HepG2 (cell line): ENCODE measurements at regions not wholly inside any gene's neighbourhood (a gene's known extent, or its start where the extent isn't known, plus 50 kb on each side); places are given as distances from the start of the nearest gene placed in this dataset.

Experiments
- ATAC-seq: fragments of 200-7000 bp; cut with Tn5 transposase; 3 replicates; pipeline ENCODE4 v1.9.1; 2020; ENCODE audit warnings: mild to moderate bottlenecking, moderate library complexity
- BruUV-seq: library from RNA; stranded (reverse); fragments of 400-500 nt; replicated peaks from 2 replicates; lab custom pipeline; 2021; lab: Mats Ljungman, UMichigan
- CTCF ChIA-PET: fragments of 300-600 bp; formaldehyde crosslinking; extraction: SDS; loops from one replicate; lab custom pipeline; 2021; ENCODE audit warnings: low total read pairs, inconsistent platforms, low intra/inter-chr PET ratio; lab: Yijun Ruan, JAX
- POLR2A ChIA-PET: fragments of 350-600 bp; sonication (Branson Sonifier 250); formaldehyde crosslinking; loops from one replicate; lab custom pipeline; 2020; ENCODE audit warnings: antibody characterized with exemption, inconsistent platforms; lab: Yijun Ruan, JAX
- DNase-seq: peaks from one replicate; pipeline ENCODE4 v3.0.0-alpha.2; 2015; ENCODE audit warnings: low spot score
- FAIRE-seq: peaks from 3 replicates; lab custom pipeline; 2011; peaks lifted over from hg19 to GRCh38; lab: Jason Lieb, UNC
- H2AFZ ChIP-seq: one replicate; pipeline ENCODE4 v1.6.1; 2011; ENCODE audit warnings: low read length, inconsistent platforms
- H3K27ac ChIP-seq: fragments of 300-600 bp; 3 replicates; pipeline ENCODE4 v1.8.0; 2011; ENCODE audit warnings: mixed run types, mild to moderate bottlenecking, mixed read lengths, low read length, inconsistent platforms; ENCODE audit not compliant: insufficient read depth; ENCODE audit errors: extremely low read length
- H3K27me3 ChIP-seq, 2 experiments: fragments of 200-600 bp in 1 of 2; 2 replicates in 1 of 2; 3 replicates in 1 of 2; pipeline versions ENCODE4 v1.6.0 to v1.8.0; 2011; ENCODE audit warnings: low read length in 2 of 2, mild to moderate bottlenecking in 2 of 2, moderate library complexity in 2 of 2, inconsistent platforms in 1 of 2; ENCODE audit not compliant: insufficient read depth in 2 of 2, control insufficient read depth in 1 of 2
- H3K36me3 ChIP-seq, 2 experiments: fragments of 200-600 bp in 1 of 2; replicated peaks in 1 of 2; 2 replicates in 1 of 2; 3 replicates in 1 of 2; pipeline versions ENCODE4 v1.5.1 to v1.8.0; 2011; ENCODE audit warnings: low read length in 2 of 2, inconsistent platforms in 1 of 2; ENCODE audit not compliant: insufficient read depth in 2 of 2, control insufficient read depth in 1 of 2
- H3K4me1 ChIP-seq: 2 replicates; pipeline ENCODE4 v1.5.1; 2012; ENCODE audit warnings: low read length, inconsistent platforms; ENCODE audit not compliant: insufficient read depth
- H3K4me2 ChIP-seq: 2 replicates; pipeline ENCODE4 v1.6.0; 2011; ENCODE audit warnings: low read depth, low read length, inconsistent platforms
- H3K4me3 ChIP-seq, 3 experiments: fragments of 200-600 bp in 1 of 3; sonication (generic), shearing (Covaris generic) in 1 of 3; replicated peaks in 1 of 3; 2 replicates each; pipeline ENCODE4 v1.5.1; 2011 to 2016; ENCODE audit warnings: low read length in 3 of 3, inconsistent platforms in 2 of 3, low read depth in 2 of 3, mild to moderate bottlenecking in 2 of 3, control low read depth in 1 of 3, mixed read lengths in 1 of 3; ENCODE audit not compliant: insufficient read depth in 1 of 3
- H3K79me2 ChIP-seq: one replicate; pipeline ENCODE4 v1.6.1; 2011; ENCODE audit warnings: low read length, inconsistent platforms; ENCODE audit not compliant: insufficient read depth
- H3K9ac ChIP-seq: 2 replicates; pipeline ENCODE4 v1.6.0; 2011; ENCODE audit warnings: mild to moderate bottlenecking, low read depth, low read length, inconsistent platforms; ENCODE audit not compliant: insufficient read depth
- H3K9me3 ChIP-seq: 2 replicates; pipeline ENCODE4 v1.5.1; 2012; ENCODE audit warnings: mild to moderate bottlenecking, low read length
- H4K20me1 ChIP-seq: 2 replicates; pipeline ENCODE4 v1.6.0; 2011; ENCODE audit warnings: inconsistent platforms, mild to moderate bottlenecking, low read length, moderate library complexity; ENCODE audit not compliant: insufficient read depth
- REPIN1 ChIP-seq: sonication (generic); formaldehyde crosslinking; IDR thresholded peaks from 2 replicates; pipeline ENCODE4 v1.8.0; 2022; ENCODE audit warnings: missing genetic modification reagents, low read depth, mild to moderate bottlenecking, borderline replicate concordance
- RXRB ChIP-seq: IDR thresholded peaks from 2 replicates; pipeline ENCODE4 v1.6.1; 2016; ENCODE audit warnings: borderline replicate concordance, missing genetic modification reagents, missing compliant biosample characterization
- SNRNP70 ChIP-seq: fragments of 200-400 bp; formaldehyde crosslinking; IDR thresholded peaks from 2 replicates; pipeline ENCODE4 v1.6.1; 2017; ENCODE audit warnings: mild to moderate bottlenecking, low read depth, low read length, moderate library complexity
- THAP11 ChIP-seq: IDR thresholded peaks from 2 replicates; pipeline ENCODE4 v1.6.1; 2016; ENCODE audit warnings: missing biosample characterization, missing genetic modification reagents
- TMF1 ChIP-seq: sonication (generic); formaldehyde crosslinking; IDR thresholded peaks from 2 replicates; pipeline ENCODE4 v1.8.1; 2022; ENCODE audit warnings: low read depth, missing genetic modification reagents
- ZBTB42 ChIP-seq: sonication (generic); formaldehyde crosslinking; IDR thresholded peaks from 2 replicates; pipeline ENCODE4 v1.5.0; 2020; ENCODE audit warnings: mild to moderate bottlenecking, missing genetic modification reagents
- ZBTB43 ChIP-seq: sonication (generic); formaldehyde crosslinking; conservative IDR thresholded peaks from 2 replicates; pipeline ENCODE4 v1.4.0; 2020; ENCODE audit warnings: missing genetic modification reagents
- ZIK1 ChIP-seq: sonication (generic); formaldehyde crosslinking; IDR thresholded peaks from 2 replicates; pipeline ENCODE4 v1.5.0; 2020; ENCODE audit warnings: mild to moderate bottlenecking, low read depth, missing genetic modification reagents, borderline replicate concordance
- ZMYM2 ChIP-seq: sonication (generic); formaldehyde crosslinking; IDR thresholded peaks from 2 replicates; pipeline ENCODE4 v1.8.0; 2022; ENCODE audit warnings: mild to moderate bottlenecking, missing genetic modification reagents
- ZNF567 ChIP-seq: sonication (generic); formaldehyde crosslinking; IDR thresholded peaks from 2 replicates; pipeline ENCODE4 v1.8.1; 2023; ENCODE audit warnings: mild to moderate bottlenecking, missing genetic modification reagents, borderline replicate concordance
- in situ Hi-C: cut with HindIII; loops from 2 replicates; pipeline ENCODE4 v1.10.0; 2017; ENCODE audit warnings: low pct_unique_long_range_greater_than_20kb; ENCODE audit not compliant: extremely low pct_ligation_motif_present
- intact Hi-C: fragments of 100-400 bp; cut with micrococcal nuclease; formaldehyde crosslinking; loops from one replicate; pipeline ENCODE4 v1.10.0; 2022; ENCODE audit not compliant: unreplicated experiment

- no peak for TF ChIP-seq ZMYM2 (CRISPR knock-in tag)
- no peak for TF ChIP-seq RXRB
- TF ChIP-seq, all 625 proteins: peak for 0
These were observed 355.1 kb upstream of the CCDC196 start (continued) for GRCh38 chr14:66131111-66131510.

- Histone ChIP-seq H3K79me2 (no peaks in the 10 kb centered on the region), H2AFZ (no peak overlapping the region), H3K4me1 (no peaks in the 10 kb centered on the region), H3K9me3 (no peaks in the 10 kb centered on the region), H3K36me3 (no peaks in the 10 kb centered on the region), H3K27ac (no peak overlapping the region), H4K20me1 (no peaks in the 10 kb centered on the region), H3K27me3 (peaks cover 0 to 1% of the 10 kb centered on the region in 2 experiments; a peak in 1 of 5 replicates), H3K4me2 (no peak overlapping the region), H3K9ac (no peak overlapping the region), H3K4me3 (no peak overlapping the region)
- DNase-seq (no peak), FAIRE-seq (no peak), ATAC-seq (no peak)
- BruUV-seq, result no TSS peak
- intact Hi-C loops (no loop called here), in situ Hi-C loops (no loop called here)
- TF ChIP-seq ZIK1 (CRISPR knock-in tag), result no peak
- TF ChIP-seq REPIN1 (CRISPR knock-in tag), result no peak
- TF ChIP-seq ZBTB42 (CRISPR knock-in tag), result no peak
- no peak for TF ChIP-seq ZBTB43 (CRISPR knock-in tag)
- no peak for TF ChIP-seq THAP11 (CRISPR knock-in tag)
- no peak for TF ChIP-seq SNRNP70
- TF ChIP-seq TMF1 (CRISPR knock-in tag), result no peak
- no peak for TF ChIP-seq ZNF567 (CRISPR knock-in tag)
- ChIA-PET CTCF (no interaction called here), POLR2A (no interaction called here)
These were observed 352.5 kb upstream of the CCDC196 start for GRCh38 chr14:66133666-66134065.
